Nephron (organoid): ENCODE measurements at regions not wholly inside any gene's neighbourhood (a gene's known extent, or its start where the extent isn't known, plus 50 kb on each side); places are given as distances from the start of the nearest gene placed in this dataset.

ENCODE experiments used
- H3K27ac Mint-ChIP-seq, 3 experiments: 2 replicates each; pipeline ENCODE4 v1.8.0; 2020; ENCODE audit warnings: mixed read lengths in 3 of 3, mild to moderate bottlenecking in 2 of 3, moderate library complexity in 1 of 3
- H3K27me3 Mint-ChIP-seq: 2 replicates; pipeline ENCODE4 v1.8.0; 2021; ENCODE audit warnings: low read depth, mild to moderate bottlenecking, moderate library complexity, mixed read lengths
- H3K36me3 Mint-ChIP-seq: 2 replicates; pipeline ENCODE4 v1.8.0; 2020; ENCODE audit warnings: low read depth, mixed read lengths
- H3K4me1 Mint-ChIP-seq: 2 replicates; pipeline ENCODE4 v1.8.0; 2020; ENCODE audit warnings: mixed read lengths
- H3K4me3 Mint-ChIP-seq, 3 experiments: 2 replicates each; pipeline ENCODE4 v1.8.0; 2020; ENCODE audit warnings: mild to moderate bottlenecking in 3 of 3, mixed read lengths in 3 of 3, moderate library complexity in 2 of 3
- H3K9me3 Mint-ChIP-seq: 2 replicates; pipeline ENCODE4 v1.8.0; 2020; ENCODE audit warnings: mixed read lengths
- TF ChIP-seq, protein P1 (sequence below), 3 experiments: fragments of 200-600 bp; sonication (generic); IDR thresholded peaks; one replicate each; pipeline ENCODE4 v1.5.0; 2021; ENCODE audit warnings: antibody characterized with exemption in 3 of 3; ENCODE audit not compliant: unreplicated experiment in 3 of 3

DNA sequence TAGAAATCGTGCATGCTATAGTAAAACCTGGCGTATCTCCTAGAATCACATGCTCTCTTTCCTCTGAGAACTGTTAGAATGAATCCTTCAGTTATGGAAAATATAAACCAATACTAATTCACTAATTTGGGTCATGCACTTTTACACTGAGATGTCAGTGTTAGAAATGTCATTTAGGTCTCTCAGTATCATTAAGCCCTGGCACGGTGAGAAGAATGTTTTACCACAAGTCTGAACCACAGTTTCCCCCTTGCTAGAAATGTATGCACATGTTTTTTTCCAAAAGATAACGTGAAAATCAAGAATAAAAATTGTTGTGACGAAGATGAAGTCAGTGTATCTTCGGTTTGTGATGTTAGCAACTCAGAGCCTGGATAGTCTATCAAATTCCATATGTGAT is 1062.7 kb upstream of the NCAM2 start:
- H3K36me3 Mint-ChIP-seq, result no peaks in the 10 kb centered on the region
- H3K9me3 Mint-ChIP-seq, result no peaks in the 10 kb centered on the region
- H3K4me3 Mint-ChIP-seq, result no peak overlapping the region
- no peaks in the 10 kb centered on the region for H3K4me1 Mint-ChIP-seq
- no peak overlapping the region for H3K27ac Mint-ChIP-seq
- no peaks in the 10 kb centered on the region for H3K27me3 Mint-ChIP-seq
- TF ChIP-seq, protein P1, sequence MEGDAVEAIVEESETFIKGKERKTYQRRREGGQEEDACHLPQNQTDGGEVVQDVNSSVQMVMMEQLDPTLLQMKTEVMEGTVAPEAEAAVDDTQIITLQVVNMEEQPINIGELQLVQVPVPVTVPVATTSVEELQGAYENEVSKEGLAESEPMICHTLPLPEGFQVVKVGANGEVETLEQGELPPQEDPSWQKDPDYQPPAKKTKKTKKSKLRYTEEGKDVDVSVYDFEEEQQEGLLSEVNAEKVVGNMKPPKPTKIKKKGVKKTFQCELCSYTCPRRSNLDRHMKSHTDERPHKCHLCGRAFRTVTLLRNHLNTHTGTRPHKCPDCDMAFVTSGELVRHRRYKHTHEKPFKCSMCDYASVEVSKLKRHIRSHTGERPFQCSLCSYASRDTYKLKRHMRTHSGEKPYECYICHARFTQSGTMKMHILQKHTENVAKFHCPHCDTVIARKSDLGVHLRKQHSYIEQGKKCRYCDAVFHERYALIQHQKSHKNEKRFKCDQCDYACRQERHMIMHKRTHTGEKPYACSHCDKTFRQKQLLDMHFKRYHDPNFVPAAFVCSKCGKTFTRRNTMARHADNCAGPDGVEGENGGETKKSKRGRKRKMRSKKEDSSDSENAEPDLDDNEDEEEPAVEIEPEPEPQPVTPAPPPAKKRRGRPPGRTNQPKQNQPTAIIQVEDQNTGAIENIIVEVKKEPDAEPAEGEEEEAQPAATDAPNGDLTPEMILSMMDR (IDR thresholded peaks at IDR 0.05; ENCODE audit: unreplicated experiment in 3 of 3), result no peak

DNA sequence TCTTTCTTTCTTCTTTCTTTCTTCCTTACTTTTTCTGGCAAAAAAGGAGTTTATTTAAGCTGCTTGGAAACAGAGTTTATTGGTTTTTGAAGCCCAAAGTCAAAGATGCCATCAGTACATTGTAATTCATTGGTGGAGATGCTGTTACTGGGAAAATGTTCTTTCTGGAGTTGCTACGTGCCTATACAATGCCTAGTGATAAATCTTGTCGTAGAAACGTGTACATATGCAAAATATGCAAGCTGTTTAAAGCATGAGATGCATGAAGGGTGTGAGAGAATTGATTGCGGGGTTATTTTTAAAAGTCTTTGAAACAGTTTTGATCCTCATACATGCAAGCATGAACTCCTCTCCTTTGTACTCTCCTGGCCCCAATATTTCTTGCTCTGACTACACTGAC is 1060.6 kb upstream of the NCAM2 start:
- H3K36me3 Mint-ChIP-seq, result no peaks in the 10 kb centered on the region
- H3K9me3 Mint-ChIP-seq, result peaks cover 2% of the 10 kb centered on the region
- no peak overlapping the region for H3K4me3 Mint-ChIP-seq
- H3K4me1 Mint-ChIP-seq, result no peaks in the 10 kb centered on the region
- no peaks in the 10 kb centered on the region for H3K27me3 Mint-ChIP-seq
- no peak overlapping the region for H3K27ac Mint-ChIP-seq
- TF ChIP-seq, protein P1 (IDR thresholded peaks at IDR 0.05; ENCODE audit: unreplicated experiment in 3 of 3), result no peak

DNA sequence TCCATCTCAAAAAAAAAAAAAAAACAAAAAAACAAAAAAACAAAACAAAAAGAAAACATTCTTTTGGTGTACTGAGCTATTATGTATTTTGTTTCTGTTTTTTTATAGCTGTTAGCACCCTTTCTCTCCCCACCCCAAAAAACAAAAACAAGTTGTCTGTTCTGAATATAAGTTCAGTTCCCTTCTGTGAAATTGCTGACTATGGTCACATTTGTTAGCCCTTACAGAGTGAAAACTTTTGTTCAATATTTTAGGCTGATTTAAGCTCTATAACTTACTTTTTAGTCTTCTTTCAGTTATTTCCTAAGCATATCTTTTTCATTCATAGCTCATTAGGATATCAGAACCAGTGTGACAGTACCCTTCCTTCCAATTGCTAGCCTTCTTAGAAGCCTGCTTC is 1056.6 kb upstream of the NCAM2 start:
- Mint-ChIP-seq H3K9me3 (peaks cover 2% of the 10 kb centered on the region), H3K27me3 (no peaks in the 10 kb centered on the region), H3K27ac (no peak overlapping the region), H3K36me3 (no peaks in the 10 kb centered on the region), H3K4me3 (no peak overlapping the region), H3K4me1 (no peaks in the 10 kb centered on the region)
- TF ChIP-seq, protein P1 (IDR thresholded peaks at IDR 0.05; ENCODE audit: unreplicated experiment in 3 of 3), result no peak

DNA sequence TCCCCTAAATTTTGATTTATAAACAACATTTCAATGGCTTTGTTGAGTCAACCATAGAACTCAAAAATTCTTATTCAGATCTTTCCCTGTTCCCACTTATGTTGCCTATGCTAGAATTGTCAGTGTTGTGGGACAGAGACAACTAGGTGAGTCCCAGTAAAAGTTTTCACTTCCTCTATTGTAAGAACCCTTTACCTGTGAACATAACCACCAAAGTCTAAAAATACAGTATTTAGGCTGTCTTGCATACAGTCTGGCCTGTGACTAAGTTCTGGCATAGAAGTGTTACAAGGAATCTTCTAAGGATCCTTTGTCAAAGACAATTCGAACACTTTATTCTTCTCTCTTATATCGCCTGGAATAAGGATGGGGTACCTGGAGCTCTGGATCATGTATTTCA is 1047.9 kb upstream of the NCAM2 start:
- TF ChIP-seq, protein P1 (IDR thresholded peaks at IDR 0.05; ENCODE audit: unreplicated experiment in 3 of 3), result no peak
- Mint-ChIP-seq H3K27me3 (no peaks in the 10 kb centered on the region), H3K4me1 (no peaks in the 10 kb centered on the region), H3K27ac (no peak overlapping the region), H3K4me3 (no peak overlapping the region), H3K9me3 (no peaks in the 10 kb centered on the region), H3K36me3 (no peaks in the 10 kb centered on the region)

DNA sequence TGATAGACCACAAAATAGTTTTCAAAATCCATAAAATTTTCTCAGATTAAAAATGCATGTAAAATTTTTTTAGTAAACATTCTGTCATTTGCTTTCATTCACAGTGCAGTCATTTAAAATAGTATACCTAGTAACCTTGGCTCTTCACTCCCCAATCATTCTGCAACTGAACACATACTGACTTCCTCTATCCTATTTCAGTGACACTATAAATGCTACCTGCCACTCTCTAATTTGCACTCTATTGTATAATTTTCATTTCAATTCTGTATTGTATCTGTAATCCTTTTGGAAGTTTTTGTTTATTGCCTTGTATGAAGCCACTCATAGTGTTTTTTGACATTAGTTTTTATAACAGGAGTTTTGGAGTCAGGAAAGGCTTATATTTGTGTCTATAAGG is 1029.1 kb upstream of the NCAM2 start:
- H3K27me3 Mint-ChIP-seq, result no peaks in the 10 kb centered on the region
- no peaks in the 10 kb centered on the region for H3K4me1 Mint-ChIP-seq
- no peaks in the 10 kb centered on the region for H3K36me3 Mint-ChIP-seq
- TF ChIP-seq, protein P1 (IDR thresholded peaks at IDR 0.05; ENCODE audit: unreplicated experiment in 3 of 3), result no peak
- H3K9me3 Mint-ChIP-seq, result peaks cover 10% of the 10 kb centered on the region
- H3K4me3 Mint-ChIP-seq, result no peak overlapping the region
- H3K27ac Mint-ChIP-seq, result no peak overlapping the region

DNA sequence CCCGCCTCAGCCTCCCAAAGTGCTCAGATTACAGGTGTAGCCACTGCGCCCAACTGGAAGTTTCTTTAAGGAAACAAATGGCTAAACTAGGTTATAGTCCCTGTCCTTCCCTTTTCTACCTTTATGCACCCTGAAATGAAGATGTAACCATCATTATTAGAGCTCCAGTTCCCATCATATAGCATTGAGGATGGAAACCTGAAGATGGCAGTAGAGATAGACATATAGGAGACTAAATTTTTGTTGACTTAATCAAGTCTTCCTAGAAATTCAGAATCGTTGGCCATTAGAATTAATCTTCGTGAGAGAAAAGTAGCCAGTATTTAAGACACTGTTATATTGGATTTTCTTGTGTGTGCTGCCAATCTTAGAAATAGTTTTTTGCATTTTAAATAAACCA is 1016.3 kb upstream of the NCAM2 start:
- no peak overlapping the region for H3K27ac Mint-ChIP-seq
- H3K4me3 Mint-ChIP-seq, result no peak overlapping the region
- no peaks in the 10 kb centered on the region for H3K9me3 Mint-ChIP-seq
- H3K36me3 Mint-ChIP-seq, result no peaks in the 10 kb centered on the region
- H3K4me1 Mint-ChIP-seq, result no peaks in the 10 kb centered on the region
- TF ChIP-seq, protein P1 (IDR thresholded peaks at IDR 0.05; ENCODE audit: unreplicated experiment in 3 of 3), result no peak
- no peaks in the 10 kb centered on the region for H3K27me3 Mint-ChIP-seq
